ENCODE measurements at regions not wholly inside any gene's neighbourhood (a gene's known extent, or its start where the extent isn't known, plus 50 kb on each side); places are given as distances from the start of the nearest gene placed in this dataset.
"Not testable (repeated sequence)": the region's sequence is repeated elsewhere in the genome, so short reads cannot be mapped to it uniquely, and the experiment has no call there.

DNA sequence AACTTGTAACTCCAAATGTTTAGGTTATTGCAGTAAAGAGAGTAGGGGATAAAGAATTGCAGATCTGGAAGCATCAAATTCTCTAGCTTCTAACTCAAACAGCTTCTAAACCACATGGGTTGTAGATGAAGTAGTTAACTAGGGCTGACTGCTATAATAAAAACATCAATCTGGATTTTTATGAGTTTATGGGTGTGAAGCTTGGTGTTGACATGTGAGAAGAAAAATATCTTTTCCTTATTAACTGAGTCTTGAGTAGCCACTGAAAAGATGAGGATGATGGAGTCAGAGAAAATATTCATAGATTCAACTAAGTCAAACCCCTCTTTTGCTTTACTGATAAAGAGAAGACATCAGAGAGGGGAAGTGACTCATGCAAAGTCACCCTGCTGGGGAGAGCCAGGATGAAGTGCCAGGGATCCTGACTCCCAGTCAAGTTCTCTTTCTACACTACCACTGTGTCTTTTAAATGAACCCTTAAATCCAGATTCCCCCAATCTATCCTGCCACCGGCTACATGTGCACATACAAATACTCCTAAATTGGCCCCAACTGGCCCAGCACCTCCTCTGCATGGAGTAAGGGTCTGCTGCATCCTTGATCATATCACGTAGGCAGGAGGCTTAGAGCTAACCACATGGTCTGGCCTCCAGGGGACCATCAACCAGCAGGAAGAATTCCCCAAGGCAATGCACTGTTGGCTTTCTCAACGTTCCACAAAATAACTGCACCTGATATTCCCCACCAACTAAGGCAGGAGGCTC is 264.0 kb upstream of the CCL2 start:
- no peak for DNase-seq

DNA sequence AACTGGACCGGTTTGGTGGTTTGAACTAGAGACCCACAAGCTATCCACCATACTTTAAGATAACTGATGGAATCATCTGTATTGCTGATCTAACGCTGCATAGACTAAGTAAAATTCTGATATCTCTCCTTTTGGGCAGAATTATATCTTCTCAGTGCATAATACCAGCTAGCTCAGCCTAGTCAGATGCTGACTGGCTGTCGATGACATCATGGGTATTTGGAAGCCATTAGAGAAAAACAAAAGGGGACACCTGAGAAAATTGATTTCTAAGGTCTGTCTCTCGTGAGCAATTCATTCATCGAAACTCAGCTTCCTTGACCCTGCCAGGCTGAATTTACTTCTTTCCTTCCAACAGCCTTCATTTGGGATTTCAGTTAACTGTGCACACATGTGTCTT is 263.0 kb upstream of the CCL2 start:
- no peak for DNase-seq

DNA sequence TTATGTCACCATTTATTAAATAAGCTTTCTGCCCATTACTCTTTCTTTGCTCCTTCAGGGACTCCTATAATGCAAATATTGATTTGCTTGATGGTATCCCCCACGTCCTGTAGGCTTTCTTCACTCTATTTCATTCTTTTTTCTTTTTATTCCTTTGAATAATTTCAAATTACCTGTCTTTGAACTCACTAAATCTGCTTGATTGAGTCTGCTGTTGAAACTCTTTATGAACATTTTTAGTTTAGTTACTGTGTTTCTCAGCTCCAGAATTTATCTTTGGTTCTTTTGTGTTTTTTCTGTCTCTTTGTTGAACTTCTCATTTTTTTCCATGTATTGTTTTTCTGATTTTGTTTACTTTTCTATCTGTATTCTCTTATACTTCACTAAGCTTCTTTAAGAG is 254.4 kb upstream of the CCL2 start:
- DNase-seq: no peak

DNA sequence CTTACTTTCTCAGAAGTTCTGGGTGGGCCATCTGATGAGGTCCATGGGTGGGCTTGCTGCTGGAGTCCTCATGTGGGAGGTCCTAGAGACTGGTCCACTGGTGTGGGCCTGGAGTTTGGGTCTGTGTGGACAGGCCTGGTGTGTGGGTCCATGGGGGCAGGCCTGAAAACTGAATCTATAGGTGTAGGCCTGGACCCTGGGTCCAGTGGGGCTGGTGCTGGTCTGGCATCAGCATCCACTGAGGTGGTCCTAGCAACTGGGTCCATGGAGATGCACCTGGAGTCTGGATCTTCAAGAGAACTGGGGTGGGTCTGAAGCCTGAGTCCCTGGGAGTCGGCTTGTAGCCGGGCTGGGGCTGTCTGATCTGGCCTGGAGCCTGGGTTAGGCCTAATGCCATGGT is 253.8 kb upstream of the CCL2 start:
- no peak for DNase-seq

DNA sequence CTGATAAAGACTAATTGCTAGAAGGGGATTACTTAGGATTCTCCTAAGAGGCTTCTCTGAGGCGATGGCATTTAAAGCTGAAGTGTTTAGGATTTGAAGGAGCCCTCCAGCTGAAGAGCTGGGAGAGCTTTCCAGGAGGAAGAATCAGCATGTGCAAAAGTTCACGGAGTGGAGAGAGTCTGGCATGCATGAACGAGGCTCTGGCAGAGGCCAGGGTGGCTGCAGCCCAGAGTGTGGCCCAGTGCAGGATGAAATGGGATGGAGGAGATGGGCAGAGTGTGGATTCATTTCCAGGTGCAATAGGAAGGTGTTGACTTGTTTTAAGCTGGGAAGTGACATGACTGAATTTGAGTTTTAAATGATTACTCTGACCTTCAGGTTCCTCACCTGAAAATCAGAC is 249.0 kb upstream of the CCL2 start:
- no peak for DNase-seq

DNA sequence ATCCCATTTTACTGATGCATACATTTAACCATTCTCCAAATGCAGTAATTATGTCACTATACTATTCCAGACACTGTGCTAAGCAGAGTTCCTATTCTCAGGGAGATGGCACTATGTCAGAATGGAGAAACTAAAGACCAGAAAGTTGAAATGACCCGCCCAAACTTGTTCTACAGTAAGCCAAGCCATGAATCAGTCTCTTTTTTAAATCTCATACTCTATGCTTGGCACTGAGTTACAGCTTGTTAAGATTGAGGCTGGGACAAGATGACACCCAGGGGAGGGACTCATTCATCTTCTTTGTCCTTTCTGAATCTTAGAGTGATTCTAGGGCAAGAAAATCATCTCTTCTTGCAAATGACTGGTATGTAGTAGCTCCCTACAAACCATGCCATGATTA is 247.0 kb upstream of the CCL2 start:
- no peak for DNase-seq

DNA sequence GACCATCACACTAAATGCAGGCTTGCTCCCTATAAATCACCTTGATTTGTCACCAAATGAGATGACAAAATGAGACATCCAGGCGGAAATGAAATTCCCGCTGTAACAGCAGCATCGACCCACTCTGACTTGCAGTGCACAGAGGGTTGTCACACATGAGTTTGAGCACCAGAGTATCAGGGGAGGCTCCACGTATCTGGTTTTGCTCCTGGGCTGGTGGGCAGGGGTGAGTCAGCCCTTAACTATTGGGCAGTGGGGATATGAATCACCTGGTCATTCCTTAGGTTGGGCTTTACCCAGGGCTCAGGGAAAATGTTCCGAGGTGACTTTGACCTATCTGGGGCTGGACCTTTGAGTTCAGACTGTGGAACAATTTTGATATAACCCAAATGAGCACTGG is 245.2 kb upstream of the CCL2 start:
- no peak for DNase-seq

DNA sequence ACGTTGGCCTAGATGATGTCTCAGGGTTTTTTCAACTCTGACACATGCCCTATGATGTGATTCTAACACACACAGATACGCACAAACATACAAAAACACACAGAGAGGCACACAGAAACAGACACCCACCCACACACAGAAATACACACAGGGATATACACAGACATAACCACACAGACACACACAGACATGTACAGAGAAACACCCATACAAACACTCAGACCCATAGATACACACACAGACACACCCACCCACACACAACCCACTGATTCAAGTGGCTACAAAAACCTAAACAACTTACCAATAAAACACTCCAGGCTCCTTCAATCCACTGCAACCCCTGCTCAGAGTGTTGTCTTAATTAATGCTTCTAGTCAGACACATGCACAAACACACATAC is 244.6 kb upstream of the CCL2 start:
- DNase-seq: no peak

DNA sequence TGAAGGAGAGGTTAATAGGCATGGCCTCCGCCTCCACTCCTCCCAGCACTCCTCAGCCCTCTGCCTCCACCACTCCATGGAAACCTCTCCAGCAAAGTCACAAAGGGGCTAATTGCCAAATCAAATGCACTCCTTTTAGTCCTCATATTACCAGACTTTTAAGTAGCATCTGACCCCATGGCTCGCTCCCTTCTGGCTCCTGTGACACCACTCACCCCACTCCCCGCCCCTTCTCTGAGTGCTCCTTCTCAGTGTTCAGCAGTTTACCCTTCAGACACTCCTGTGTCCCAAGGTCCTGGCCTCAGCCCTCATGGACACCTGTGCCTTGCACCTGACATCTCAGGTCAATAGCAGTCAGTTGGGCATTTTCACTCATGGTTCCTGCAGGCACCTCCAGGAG is 243.5 kb upstream of the CCL2 start:
- no peak for DNase-seq

DNA sequence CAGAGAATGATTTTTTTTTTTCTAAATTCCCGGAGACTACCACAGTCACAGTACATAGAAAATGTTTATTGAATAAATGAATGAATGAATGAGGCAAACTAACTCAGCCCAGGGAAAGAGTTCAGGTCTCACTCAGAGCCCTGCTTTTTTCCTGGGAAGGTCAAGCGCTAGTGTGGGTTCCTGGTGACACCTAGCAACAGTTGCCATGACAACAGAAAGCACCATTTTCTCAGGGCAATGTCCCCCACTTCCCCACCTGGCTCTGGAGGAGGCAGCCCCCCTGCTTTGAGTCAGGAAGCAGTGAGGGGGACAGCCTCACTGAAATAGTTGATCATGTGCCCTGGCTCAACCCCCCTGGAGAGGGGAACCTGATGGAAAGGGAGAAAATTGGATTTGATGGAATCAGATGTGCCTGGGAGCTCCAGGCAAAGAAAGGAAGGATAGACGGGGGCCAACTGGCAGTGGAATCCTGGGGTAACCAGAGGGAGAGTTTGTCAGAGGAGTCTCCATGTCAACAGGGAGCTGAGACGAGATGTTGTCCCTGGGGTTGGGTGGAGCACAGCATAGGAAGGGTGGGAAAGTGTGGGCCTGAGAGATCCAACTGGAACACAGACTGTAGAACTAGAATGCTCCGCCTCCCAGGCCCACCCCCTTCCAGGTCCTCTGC is 242.2 kb upstream of the CCL2 start:
- no peak for DNase-seq

DNA sequence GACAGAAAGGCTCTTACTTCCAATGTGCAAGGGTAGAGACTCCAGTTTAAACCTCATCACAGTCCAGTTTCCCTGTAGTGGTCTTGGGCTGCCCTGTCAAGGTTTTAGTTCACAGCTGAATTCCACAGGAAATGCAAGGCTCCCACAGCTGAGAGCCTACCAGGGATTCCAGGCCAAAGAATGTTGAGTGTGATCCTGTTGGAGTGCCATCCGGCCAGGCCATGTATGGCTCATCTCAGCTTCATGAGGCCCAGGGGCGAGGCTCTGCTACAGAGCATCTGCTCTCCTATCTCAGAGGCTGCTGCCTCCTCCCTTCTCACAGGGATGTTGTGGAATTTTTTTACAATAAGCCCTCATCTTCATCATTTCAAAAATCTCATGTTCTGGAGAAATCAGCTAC is 239.8 kb upstream of the CCL2 start:
- DNase-seq: no peak

DNA sequence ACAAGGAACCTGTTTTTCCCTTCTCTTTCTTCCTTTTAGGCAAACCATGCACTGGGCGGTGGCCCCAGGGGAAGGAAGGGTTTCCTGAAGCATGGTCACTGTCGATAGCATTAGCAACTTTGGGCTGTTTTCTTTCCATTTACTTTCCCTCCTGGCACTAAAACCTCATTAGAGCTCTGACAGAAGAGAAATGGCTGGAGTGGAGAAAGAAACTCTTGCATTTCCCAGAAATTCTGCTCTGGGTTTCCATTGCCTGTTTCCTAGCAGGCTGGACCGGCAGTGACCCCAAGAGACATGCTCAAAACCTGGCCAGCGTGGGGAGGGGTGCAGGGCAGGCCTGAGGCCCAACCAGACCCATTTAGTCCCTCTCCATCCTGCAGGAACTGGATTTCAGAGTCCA is 230.7 kb upstream of the CCL2 start:
- DNase-seq: no peak

DNA sequence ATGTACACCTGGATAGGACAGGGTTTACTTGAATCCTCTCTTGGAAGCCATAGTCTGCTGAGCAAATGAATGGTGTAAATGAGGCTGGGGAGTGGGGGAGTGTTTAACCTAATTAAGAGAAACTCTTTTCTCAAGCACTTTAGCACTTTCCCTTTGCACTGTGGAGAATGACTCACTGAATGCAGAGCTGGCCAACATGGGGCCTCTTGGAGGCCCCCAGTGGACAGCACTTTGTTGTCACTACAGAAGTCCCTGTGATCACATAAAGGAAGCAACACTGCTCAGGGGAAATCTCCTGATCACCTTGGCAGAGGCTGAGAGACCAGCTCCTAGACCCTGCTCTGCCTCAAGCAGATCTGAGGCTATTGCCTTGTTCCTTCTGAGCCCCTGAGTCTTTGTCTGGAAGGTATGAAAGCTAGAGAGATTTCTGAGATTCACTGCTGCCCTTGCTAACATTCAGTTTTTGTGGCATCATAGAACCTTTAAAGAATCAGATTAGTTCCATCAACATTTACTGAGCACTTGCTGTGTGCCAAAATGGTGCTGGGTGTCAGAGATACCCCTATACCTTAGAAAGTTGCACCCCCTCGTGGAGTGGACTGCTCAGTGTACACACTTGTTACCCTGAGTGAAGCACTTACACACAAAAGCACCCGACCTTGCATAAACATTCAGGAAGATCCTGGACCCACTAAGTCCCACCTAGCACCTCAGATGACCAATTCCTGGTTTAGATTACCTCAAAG is 230.1 kb upstream of the CCL2 start:
- DNase-seq: no peak

DNA sequence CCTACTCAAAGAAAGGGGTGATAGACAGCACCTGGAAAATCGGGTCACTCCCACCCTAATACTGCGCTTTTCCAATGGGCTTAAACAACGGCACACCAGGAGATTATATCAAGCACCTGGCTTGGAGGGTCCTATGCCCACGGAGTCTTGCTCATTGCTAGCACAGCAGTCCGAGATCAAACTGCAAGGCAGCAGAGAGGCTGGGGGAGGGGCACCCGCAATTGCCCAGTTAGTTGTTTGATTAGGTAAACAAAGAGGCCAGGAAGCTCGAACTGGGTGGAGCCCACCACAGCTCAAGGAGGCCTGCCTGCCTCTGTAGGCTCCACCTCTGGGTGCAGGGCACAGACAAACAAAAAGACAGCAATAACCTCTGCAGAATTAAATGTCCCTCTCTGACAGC is 224.5 kb upstream of the CCL2 start:
- not testable (repeated sequence) for DNase-seq

DNA sequence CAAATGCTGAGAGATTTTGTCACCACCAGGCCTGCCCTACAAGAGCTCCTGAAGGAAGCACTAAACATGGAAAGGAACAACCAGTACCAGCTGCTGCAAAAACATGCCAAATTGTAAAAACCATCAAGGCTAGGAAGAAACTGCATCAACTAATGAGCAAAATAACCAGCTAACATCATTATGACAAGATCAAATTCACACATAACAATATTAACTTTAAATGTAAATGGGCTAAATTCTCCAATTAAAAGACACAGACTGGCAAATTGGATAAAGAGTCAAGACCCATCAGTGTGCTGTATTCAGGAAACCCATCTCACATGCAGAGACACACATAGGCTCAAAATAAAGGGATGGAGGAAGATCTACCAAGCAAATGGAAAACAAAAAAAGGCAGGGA is 222.8 kb upstream of the CCL2 start:
- DNase-seq: not testable (repeated sequence)

DNA sequence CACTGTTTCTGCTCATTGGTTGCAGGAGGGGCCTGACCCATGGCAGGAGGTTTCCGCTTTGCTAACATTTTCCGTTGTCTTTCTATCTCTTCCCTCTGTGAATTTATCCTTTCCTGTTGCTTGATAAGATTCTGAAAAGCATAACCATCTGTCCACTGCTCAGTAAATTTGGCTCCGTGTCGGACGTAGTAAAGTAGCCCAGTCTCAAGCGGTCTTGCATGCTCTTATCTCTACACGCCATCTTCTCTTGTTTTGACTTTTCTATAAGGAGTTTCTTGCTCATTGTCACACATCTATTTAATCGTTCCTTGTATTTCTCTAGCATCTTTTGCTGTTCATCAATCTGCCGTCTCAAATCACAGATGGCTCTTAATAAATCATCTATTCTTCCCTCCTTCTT is 216.3 kb upstream of the CCL2 start:
- not testable (repeated sequence) for DNase-seq

DNA sequence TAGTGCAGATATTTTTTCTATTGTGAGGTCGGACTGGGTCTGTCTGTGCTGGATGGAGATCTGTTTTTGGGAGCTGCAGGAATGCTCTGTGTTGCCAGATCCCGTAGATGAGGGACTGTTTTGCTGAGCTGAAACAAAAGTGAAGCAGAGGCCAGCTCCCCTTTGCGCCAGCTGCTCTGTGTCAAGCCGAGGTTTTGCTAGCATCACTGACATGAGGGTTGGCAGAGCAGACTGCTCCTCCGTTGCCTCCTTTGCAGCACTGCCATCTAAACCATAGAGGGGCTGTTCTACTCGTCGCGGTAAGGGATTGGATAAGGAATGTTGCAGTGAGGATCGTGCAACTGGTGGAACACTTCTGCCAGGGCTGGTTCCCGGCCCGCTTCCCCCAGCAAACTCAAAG is 215.9 kb upstream of the CCL2 start:
- not testable (repeated sequence) for DNase-seq

DNA sequence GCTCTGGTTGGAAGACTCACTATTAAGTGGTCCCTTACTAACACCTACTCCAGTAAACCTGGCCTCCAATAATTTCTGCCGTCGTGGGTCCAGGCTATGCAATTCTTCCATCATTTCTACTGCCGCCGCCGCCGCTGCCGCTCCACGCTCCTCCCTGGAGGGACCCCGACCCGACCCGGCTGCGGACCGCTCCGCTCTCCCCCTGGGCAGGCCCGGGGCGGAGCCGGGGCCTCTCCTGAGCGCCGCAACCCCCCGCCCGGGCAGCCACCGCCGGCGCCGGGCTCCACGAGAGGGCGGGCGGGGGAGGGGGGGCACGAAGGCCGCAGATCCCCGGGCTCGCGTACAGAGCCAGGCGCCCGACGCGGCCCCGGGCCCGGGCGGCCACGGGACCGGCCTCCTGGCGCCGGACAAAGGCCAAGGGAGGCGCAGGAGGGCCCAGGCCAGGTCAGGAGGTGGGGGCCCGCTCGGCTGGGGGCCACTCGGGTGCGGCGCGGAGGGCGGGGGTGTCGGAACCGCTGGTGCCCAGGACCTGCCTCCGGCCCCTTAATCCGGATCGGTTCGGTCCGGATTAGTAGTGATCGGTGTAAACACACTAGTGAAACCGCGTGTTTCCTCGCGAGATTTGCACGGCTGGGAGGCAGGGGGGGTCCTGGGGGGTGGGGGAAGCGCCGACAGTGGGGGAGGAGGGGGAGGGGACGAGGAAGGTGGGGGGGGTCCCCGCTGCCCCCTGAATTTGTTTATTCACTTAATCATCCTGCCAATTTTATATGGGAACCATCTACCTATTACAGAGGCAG is 215.1 kb upstream of the CCL2 start:
- not testable (repeated sequence) for DNase-seq

DNA sequence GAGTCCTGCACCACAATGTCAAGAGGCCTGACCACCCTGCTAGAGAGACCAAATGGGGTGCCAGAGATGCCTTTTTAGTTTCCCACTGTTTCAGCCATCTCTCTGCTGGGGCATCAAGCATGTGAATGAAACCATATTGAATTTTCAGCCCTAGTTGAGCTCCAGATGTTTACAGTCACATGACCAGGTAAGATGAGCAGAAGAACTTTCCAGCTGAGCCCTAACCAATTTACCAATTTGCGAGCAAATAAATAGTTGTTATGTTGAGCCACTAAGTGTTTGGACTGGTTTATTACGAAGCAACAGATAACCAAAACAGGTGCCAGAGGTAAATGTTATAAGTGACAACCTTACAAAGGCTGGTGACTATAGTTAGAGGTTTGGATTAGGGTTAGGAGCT is 209.1 kb upstream of the CCL2 start:
- DNase-seq: no peak

DNA sequence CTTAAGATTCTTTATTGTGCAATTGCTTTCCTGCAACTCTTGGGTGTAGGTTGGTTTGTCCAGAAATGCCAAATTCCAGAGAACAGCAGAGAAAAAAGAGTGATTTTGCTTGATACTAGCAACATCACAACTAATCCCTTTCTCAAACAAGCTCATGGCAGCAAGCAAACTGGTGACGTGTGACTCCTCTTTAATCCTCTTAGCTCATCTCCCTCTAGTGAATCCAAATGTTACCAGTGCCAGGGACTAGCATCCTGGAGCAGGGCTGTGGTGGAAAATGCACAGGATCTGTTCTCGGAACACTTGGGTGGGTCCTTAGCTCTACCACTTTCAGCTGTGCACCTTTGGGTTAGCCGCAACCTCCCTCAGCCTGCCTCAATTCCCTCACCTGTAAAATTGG is 204.0 kb upstream of the CCL2 start:
- DNase-seq: no peak

DNA sequence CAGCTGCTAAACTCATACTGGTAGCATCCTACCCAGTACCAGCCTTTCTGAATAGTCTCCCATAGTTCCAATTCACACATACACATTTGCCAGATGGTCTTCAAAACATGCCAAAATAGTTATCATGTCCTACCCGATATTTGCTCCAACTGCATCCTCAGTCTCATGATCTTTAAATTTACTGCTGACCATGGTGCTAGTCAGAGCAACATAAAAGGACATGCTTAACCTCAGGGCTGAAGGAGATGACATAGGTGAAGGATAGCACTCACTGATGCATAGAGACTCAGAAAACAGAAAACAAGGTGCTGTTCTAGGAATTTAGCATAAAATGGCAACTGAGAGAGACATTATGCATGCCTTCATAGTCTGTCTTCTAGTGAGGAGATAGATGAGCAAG is 200.6 kb upstream of the CCL2 start:
- no peak for DNase-seq

DNA sequence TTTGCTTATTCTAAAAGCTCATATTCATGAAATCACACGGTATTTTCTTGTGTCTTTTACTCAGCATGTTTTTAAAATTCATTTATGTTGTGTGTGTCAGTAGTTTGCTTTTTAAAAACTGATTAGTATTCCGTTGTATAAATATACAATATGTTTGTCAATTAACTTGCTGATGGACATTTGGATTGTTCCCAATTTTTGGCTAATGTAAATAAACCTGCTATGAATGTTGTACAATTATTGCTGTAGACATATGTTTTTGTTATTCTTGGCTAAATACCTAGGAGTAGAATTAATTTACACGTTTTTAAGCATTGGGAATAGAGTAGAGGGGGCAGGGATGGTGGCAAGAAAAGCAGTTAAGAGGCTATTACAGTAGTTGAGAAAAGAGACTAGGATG is 199.5 kb upstream of the CCL2 start:
- no peak for DNase-seq

Data from NCI-H2081 treated with DMSO at 0.1 percent for 48 hours (cell line).